ENCODE measurements at regions not wholly inside any gene's neighbourhood (a gene's known extent, or its start where the extent isn't known, plus 50 kb on each side); places are given as distances from the start of the nearest gene placed in this dataset.

DNA sequence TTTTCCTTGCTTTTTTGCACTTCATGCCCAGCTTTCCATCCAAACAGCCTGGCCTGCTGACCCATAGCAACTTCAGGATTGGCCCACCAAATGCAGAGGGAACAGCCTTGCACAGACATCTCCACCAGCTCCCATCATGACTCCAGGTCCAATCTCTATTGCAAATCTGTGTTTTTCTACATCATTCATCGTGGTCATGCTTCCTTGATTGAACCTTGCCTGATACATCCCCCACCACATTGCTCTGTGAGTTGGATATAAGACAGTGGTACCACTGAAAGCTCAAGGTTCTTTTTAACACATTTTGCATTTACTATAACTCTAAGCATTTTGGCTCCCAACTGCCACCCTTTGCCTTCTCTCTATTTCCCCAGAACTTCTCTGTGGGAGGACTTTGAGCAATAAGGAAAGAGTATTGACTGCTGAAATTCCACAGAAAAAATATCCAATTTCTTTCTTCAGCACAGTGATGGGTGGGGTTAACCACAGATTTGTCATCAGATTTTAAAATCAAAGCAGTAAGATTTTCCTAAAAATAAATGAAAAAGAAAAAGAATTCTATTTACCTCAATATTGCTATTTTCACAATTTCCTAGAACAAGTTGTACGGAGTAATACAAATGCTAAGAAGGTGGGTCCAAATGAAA lies 114.6 kb upstream of the GALNT15 start:
- no peaks in the 10 kb centered on the region for H3K79me2 ChIP-seq (ENCODE audit: control insufficient read depth, insufficient read depth, low read length)
- DNase-seq: no peak
- H3K4me3 ChIP-seq (ENCODE audit: control extremely low read depth in 1 of 5, extremely low read depth in 1 of 5, insufficient read depth in 1 of 5, low read depth in 2 of 5, low read length in 4 of 5): no peak overlapping the region
- 100% methylated on average over 1 of the region's 2 CpGs for WGBS (ENCODE audit: insufficient coverage)
- H3K4me2 ChIP-seq (replicated peaks; ENCODE audit: low read depth, low read length, poor library complexity, severe bottlenecking): no peak overlapping the region
- Mint-ChIP-seq H3K4me3 (no peak overlapping the region), H3K9me3 (ENCODE audit: insufficient read depth) (no peaks in the 10 kb centered on the region), H3K4me1 (no peaks in the 10 kb centered on the region), H3K27me3 (peaks cover 28% of the 10 kb centered on the region), H3K27ac (no peak overlapping the region)
- H3K4me1 ChIP-seq (ENCODE audit: control insufficient read depth in 2 of 2, insufficient read depth in 2 of 2, low read length in 2 of 2): no peaks in the 10 kb centered on the region
- H3K27ac ChIP-seq (ENCODE audit: low read length in 2 of 2): no peak overlapping the region
- no peak for ATAC-seq (ENCODE audit: low read depth)
- ChIA-PET CTCF (interaction anchor here (1.9 kb wide), 1 partner anchor 10 kb away, joined by 11 read pairs; no protein-coding TSS in a partner anchor), POLR2A (no interaction called here)
- H4K20me1 ChIP-seq (ENCODE audit: control insufficient read depth, insufficient read depth, low read length, poor library complexity, severe bottlenecking): no peaks in the 10 kb centered on the region
- no peak for TF ChIP-seq EZH2 (IDR thresholded peaks at IDR 0.05; ENCODE audit: borderline replicate concordance, insufficient read depth, low read depth, low read length, poor library complexity, severe bottlenecking)
- TF ChIP-seq, protein P1, sequence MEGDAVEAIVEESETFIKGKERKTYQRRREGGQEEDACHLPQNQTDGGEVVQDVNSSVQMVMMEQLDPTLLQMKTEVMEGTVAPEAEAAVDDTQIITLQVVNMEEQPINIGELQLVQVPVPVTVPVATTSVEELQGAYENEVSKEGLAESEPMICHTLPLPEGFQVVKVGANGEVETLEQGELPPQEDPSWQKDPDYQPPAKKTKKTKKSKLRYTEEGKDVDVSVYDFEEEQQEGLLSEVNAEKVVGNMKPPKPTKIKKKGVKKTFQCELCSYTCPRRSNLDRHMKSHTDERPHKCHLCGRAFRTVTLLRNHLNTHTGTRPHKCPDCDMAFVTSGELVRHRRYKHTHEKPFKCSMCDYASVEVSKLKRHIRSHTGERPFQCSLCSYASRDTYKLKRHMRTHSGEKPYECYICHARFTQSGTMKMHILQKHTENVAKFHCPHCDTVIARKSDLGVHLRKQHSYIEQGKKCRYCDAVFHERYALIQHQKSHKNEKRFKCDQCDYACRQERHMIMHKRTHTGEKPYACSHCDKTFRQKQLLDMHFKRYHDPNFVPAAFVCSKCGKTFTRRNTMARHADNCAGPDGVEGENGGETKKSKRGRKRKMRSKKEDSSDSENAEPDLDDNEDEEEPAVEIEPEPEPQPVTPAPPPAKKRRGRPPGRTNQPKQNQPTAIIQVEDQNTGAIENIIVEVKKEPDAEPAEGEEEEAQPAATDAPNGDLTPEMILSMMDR (IDR thresholded peaks at IDR 0.05): no peak
- no peak overlapping the region for H2AFZ ChIP-seq (ENCODE audit: insufficient read depth, low read depth, low read length, poor library complexity, severe bottlenecking)
- intact Hi-C loops (cut with micrococcal nuclease): no loop called here
- no peaks in the 10 kb centered on the region for H3K36me3 ChIP-seq (replicated peaks in 1 of 2; ENCODE audit: control extremely low read depth in 1 of 2, control insufficient read depth in 1 of 2, extremely low read depth in 1 of 2, insufficient read depth in 2 of 2, low read length in 1 of 2)
- no peaks in the 10 kb centered on the region for H3K27me3 ChIP-seq (replicated peaks in 1 of 4; ENCODE audit: control extremely low read depth in 1 of 4, control insufficient read depth in 3 of 4, insufficient read depth in 4 of 4, low read length in 3 of 4)
- no peaks in the 10 kb centered on the region for H3K9me3 ChIP-seq (ENCODE audit: control extremely low read depth in 1 of 3, control insufficient read depth in 2 of 3, insufficient read depth in 1 of 3, low read length in 2 of 3)
- no peak overlapping the region for H3K9ac ChIP-seq (ENCODE audit: low read length)

DNA sequence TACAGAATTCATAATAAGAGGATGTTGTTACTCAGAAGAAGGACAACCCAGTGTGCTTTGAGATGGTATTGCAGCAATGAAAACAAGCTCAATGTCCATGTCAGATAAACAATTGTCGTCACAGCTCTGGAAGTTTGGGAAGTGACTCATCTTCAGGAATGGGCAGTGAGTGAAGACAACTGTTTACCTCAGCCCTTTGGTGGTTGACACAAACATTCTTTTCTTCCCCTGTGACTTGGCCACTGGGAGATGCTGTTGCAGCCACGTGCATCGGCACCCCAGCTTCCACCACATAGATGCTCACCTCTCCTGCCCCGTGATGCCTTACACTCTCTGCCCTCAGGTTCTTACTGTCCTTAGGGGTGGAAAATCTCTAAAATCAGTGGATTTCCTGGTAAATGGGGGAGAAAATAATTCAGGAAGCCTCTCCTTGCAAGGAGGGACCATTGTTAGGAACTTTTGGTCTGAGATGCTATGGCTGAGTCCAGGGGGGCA lies 114.1 kb upstream of the GALNT15 start:
- WGBS (ENCODE audit: insufficient coverage): 100% methylated on average over 1 of the region's 4 CpGs
- no peak overlapping the region for H3K27ac ChIP-seq (ENCODE audit: low read length in 2 of 2)
- no peaks in the 10 kb centered on the region for H3K36me3 ChIP-seq (replicated peaks in 1 of 2; ENCODE audit: control extremely low read depth in 1 of 2, control insufficient read depth in 1 of 2, extremely low read depth in 1 of 2, insufficient read depth in 2 of 2, low read length in 1 of 2)
- H3K4me2 ChIP-seq (replicated peaks; ENCODE audit: low read depth, low read length, poor library complexity, severe bottlenecking): no peak overlapping the region
- DNase-seq (no peak), ATAC-seq (ENCODE audit: low read depth) (no peak)
- Mint-ChIP-seq H3K27me3 (peaks cover 28% of the 10 kb centered on the region), H3K27ac (no peak overlapping the region), H3K4me1 (no peaks in the 10 kb centered on the region), H3K9me3 (ENCODE audit: insufficient read depth) (no peaks in the 10 kb centered on the region), H3K4me3 (no peak overlapping the region)
- H4K20me1 ChIP-seq (ENCODE audit: control insufficient read depth, insufficient read depth, low read length, poor library complexity, severe bottlenecking): no peaks in the 10 kb centered on the region
- ChIA-PET CTCF (interaction anchor here (0.7 kb wide), 1 partner anchor 882 kb away, joined by 3 read pairs; no protein-coding TSS in a partner anchor), POLR2A (no interaction called here)
- no peak overlapping the region for H2AFZ ChIP-seq (ENCODE audit: insufficient read depth, low read depth, low read length, poor library complexity, severe bottlenecking)
- H3K9me3 ChIP-seq (ENCODE audit: control extremely low read depth in 1 of 3, control insufficient read depth in 2 of 3, insufficient read depth in 1 of 3, low read length in 2 of 3): no peaks in the 10 kb centered on the region
- no peaks in the 10 kb centered on the region for H3K4me1 ChIP-seq (ENCODE audit: control insufficient read depth in 2 of 2, insufficient read depth in 2 of 2, low read length in 2 of 2)
- H3K4me3 ChIP-seq (ENCODE audit: control extremely low read depth in 1 of 5, extremely low read depth in 1 of 5, insufficient read depth in 1 of 5, low read depth in 2 of 5, low read length in 4 of 5): no peak overlapping the region
- no peak overlapping the region for H3K9ac ChIP-seq (ENCODE audit: low read length)
- intact Hi-C loops (cut with micrococcal nuclease): no loop called here
- H3K27me3 ChIP-seq (replicated peaks in 1 of 4; ENCODE audit: control extremely low read depth in 1 of 4, control insufficient read depth in 3 of 4, insufficient read depth in 4 of 4, low read length in 3 of 4): no peaks in the 10 kb centered on the region
- TF ChIP-seq, protein P1 (IDR thresholded peaks at IDR 0.05): no peak
- no peak for TF ChIP-seq EZH2 (IDR thresholded peaks at IDR 0.05; ENCODE audit: borderline replicate concordance, insufficient read depth, low read depth, low read length, poor library complexity, severe bottlenecking)
- H3K79me2 ChIP-seq (ENCODE audit: control insufficient read depth, insufficient read depth, low read length): no peaks in the 10 kb centered on the region
